BJ (cell line): ENCODE measurements at regions not wholly inside any gene's neighbourhood (a gene's known extent, or its start where the extent isn't known, plus 50 kb on each side); places are given as distances from the start of the nearest gene placed in this dataset.

Source experiments
- CTCF ChIA-PET: fragments of 350-600 bp; formaldehyde crosslinking; extraction: SDS; loops from one replicate; lab custom pipeline; 2021; ENCODE audit warnings: antibody characterized with exemption, inconsistent platforms; lab: Yijun Ruan, JAX
- POLR2A ChIA-PET: fragments of 300-600 bp; sonication (Branson Sonifier 250); formaldehyde crosslinking; extraction: SDS; loops from one replicate; lab custom pipeline; 2021; ENCODE audit warnings: antibody characterized with exemption; lab: Charles Lee
- DNase-seq: peaks from one replicate; pipeline ENCODE4 v3.0.0-alpha.2; 2011; ENCODE audit warnings: low read depth
- H3K27me3 ChIP-seq: 2 replicates; pipeline ENCODE4 v1.6.0; 2011; ENCODE audit warnings: low read length; ENCODE audit not compliant: control insufficient read depth, insufficient read depth
- H3K36me3 ChIP-seq: 2 replicates; pipeline ENCODE4 v1.5.1; 2011; ENCODE audit warnings: low read length; ENCODE audit not compliant: control insufficient read depth, insufficient read depth
- H3K4me3 ChIP-seq: 2 replicates; pipeline ENCODE4 v1.5.1; 2011; ENCODE audit warnings: low read depth, mild to moderate bottlenecking, control low read depth, low read length
- TF ChIP-seq, protein P1 (sequence below): IDR thresholded peaks from 2 replicates; pipeline ENCODE4 v1.5.1; 2011; ENCODE audit warnings: low read depth, mild to moderate bottlenecking, control low read depth, inconsistent platforms, low read length, moderate library complexity; ENCODE audit not compliant: insufficient read depth

DNA sequence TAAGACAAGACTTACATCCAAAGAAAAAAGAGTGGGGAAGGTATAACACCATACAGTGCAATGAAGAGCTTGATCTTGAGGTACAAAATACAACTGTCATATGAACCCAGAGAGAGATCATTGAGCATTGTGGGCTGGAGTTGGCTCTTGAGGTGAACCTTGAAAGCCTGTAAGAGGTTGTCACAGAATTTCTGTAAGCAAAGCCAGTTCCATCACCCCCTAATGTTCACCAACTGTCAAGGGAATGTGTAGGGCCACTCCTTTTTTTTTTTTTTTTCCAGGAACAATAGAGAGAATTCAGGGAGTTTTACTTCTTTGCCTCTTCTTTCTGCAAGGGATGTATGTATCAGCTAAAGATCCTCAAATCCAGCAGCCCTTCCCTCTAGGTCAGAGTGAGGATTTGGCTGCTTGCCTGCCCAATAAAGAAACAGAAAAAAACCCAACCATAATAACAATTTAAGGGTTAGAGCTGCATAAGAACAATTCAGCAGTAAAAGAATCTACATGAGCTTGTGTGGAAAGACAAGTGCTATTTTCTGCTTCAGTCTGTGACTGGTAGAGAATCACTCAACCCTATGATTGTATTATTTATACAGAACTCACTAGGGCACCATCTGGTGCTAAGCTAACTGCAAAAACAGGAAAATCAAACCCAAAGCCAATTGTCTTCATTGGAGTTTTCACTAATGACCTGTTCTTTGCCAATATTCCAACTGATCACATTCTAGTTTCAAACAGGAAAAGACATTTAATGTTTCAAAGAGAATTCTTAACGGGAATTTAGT lies 217.5 kb upstream of the TEX13C start:
- Histone ChIP-seq H3K36me3 (no peaks in the 10 kb centered on the region), H3K27me3 (no peaks in the 10 kb centered on the region), H3K4me3 (no peak overlapping the region)
- no peak for DNase-seq
- ChIA-PET CTCF (no interaction called here), POLR2A (no interaction called here)
- TF ChIP-seq, protein P1, sequence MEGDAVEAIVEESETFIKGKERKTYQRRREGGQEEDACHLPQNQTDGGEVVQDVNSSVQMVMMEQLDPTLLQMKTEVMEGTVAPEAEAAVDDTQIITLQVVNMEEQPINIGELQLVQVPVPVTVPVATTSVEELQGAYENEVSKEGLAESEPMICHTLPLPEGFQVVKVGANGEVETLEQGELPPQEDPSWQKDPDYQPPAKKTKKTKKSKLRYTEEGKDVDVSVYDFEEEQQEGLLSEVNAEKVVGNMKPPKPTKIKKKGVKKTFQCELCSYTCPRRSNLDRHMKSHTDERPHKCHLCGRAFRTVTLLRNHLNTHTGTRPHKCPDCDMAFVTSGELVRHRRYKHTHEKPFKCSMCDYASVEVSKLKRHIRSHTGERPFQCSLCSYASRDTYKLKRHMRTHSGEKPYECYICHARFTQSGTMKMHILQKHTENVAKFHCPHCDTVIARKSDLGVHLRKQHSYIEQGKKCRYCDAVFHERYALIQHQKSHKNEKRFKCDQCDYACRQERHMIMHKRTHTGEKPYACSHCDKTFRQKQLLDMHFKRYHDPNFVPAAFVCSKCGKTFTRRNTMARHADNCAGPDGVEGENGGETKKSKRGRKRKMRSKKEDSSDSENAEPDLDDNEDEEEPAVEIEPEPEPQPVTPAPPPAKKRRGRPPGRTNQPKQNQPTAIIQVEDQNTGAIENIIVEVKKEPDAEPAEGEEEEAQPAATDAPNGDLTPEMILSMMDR, result no peak

GRCh38 chrX:125103693-125104092 lies 216.0 kb upstream of the TEX13C start:
- TF ChIP-seq, protein P1, result no peak
- ChIA-PET POLR2A (no interaction called here), CTCF (no interaction called here)
- DNase-seq, result no peak
- H3K27me3 ChIP-seq, result no peaks in the 10 kb centered on the region
- H3K4me3 ChIP-seq, result no peak overlapping the region
- H3K36me3 ChIP-seq, result no peaks in the 10 kb centered on the region

DNA sequence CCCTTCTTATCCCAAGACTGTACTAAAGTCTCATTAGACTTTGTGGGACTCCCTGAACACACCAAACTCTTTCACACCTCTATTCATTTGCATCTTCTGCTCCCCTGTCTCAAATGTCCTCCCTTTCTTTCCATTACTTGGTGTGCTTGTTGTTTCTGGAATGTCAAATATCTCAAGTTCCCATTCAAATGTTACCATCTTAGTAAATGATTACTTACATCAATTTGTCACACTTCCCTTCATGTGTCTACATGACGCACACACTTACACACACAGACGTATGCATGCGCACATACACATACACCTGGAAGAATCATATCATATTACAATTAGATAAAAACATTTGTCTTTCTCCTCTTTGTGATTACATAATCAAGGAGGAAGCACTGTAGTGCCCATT lies 210.8 kb upstream of the TEX13C start:
- ChIA-PET CTCF (no interaction called here), POLR2A (no interaction called here)
- TF ChIP-seq, protein P1, result no peak
- H3K36me3 ChIP-seq, result no peaks in the 10 kb centered on the region
- H3K4me3 ChIP-seq, result no peak overlapping the region
- DNase-seq, result no peak
- H3K27me3 ChIP-seq, result no peaks in the 10 kb centered on the region

- H3K27me3 ChIP-seq, result no peaks in the 10 kb centered on the region
- DNase-seq, result no peak
- TF ChIP-seq, protein P1, result no peak
- ChIA-PET CTCF (no interaction called here), POLR2A (no interaction called here)
- no peaks in the 10 kb centered on the region for H3K36me3 ChIP-seq
- no peak overlapping the region for H3K4me3 ChIP-seq
Measured at GRCh38 chrX:125131164-125131563, 188.5 kb upstream of the TEX13C start.

- TF ChIP-seq, protein P1, result no peak
- Histone ChIP-seq H3K36me3 (no peaks in the 10 kb centered on the region), H3K27me3 (no peaks in the 10 kb centered on the region), H3K4me3 (no peak overlapping the region)
- no peak for DNase-seq
- ChIA-PET POLR2A (no interaction called here), CTCF (no interaction called here)
Measured at GRCh38 chrX:125132274-125132673, 187.4 kb upstream of the TEX13C start.
